GM10266 (cell line): ENCODE measurements at regions not wholly inside any gene's neighbourhood (a gene's known extent, or its start where the extent isn't known, plus 50 kb on each side); places are given as distances from the start of the nearest gene placed in this dataset.

Source experiments
- DNase-seq: peaks from one replicate; pipeline ENCODE4 v3.0.0; 2012; ENCODE audit errors: extremely low spot score
- CTCF ChIP-seq: IDR thresholded peaks from 2 replicates; pipeline ENCODE4 v1.5.1; 2012; ENCODE audit warnings: mild to moderate bottlenecking, low read depth; ENCODE audit not compliant: control insufficient read depth, insufficient read depth; ENCODE audit errors: missing control alignments

- DNase-seq, result no peak
- TF ChIP-seq CTCF, result no peak
Observed at GRCh38 chr3:109532257-109533216, 195.2 kb upstream of the DPPA4 start.

- no peak for TF ChIP-seq CTCF
- DNase-seq, result no peak
Observed at GRCh38 chr3:109545746-109546145, 208.4 kb upstream of the DPPA4 start.

- DNase-seq, result no peak
- no peak for TF ChIP-seq CTCF
Observed at GRCh38 chr3:109548192-109548938, 211.0 kb upstream of the DPPA4 start.

GRCh38 chr3:109553591-109554371 is 216.4 kb upstream of the DPPA4 start:
- TF ChIP-seq CTCF, result no peak
- no peak for DNase-seq

GRCh38 chr3:109559389-109559788 is 222.0 kb upstream of the DPPA4 start:
- DNase-seq, result no peak
- TF ChIP-seq CTCF, result no peak

- no peak for TF ChIP-seq CTCF
- no peak for DNase-seq
Observed at GRCh38 chr3:109563149-109563548, 225.8 kb upstream of the DPPA4 start.
